H9 (cell line): ENCODE measurements at regions not wholly inside any gene's neighbourhood (a gene's known extent, or its start where the extent isn't known, plus 50 kb on each side); places are given as distances from the start of the nearest gene placed in this dataset.

Experiments used
- DNase-seq: peaks from one replicate; pipeline ENCODE4 v3.0.0-alpha.2; 2017
- H2AFZ ChIP-seq: one replicate; pipeline ENCODE4 v1.6.1; 2013; ENCODE audit warnings: mild to moderate bottlenecking, low read length, control low read depth, moderate library complexity
- H2AK5ac ChIP-seq: 2 replicates; pipeline ENCODE4 v1.6.1; 2013; ENCODE audit warnings: low read length, control low read depth, mixed read lengths; ENCODE audit not compliant: insufficient read length
- H2BK120ac ChIP-seq: one replicate; pipeline ENCODE4 v1.6.1; 2013; ENCODE audit warnings: low read depth, mild to moderate bottlenecking, low read length, control low read depth, inconsistent platforms; ENCODE audit not compliant: poor library complexity, severe bottlenecking
- H2BK12ac ChIP-seq: 2 replicates; pipeline ENCODE4 v1.6.1; 2013; ENCODE audit warnings: low read length, control low read depth, mixed read lengths, low read depth; ENCODE audit not compliant: insufficient read length
- H2BK15ac ChIP-seq: 2 replicates; pipeline ENCODE4 v1.6.1; 2013; ENCODE audit warnings: low read depth, low read length, control low read depth
- H2BK20ac ChIP-seq: one replicate; pipeline ENCODE4 v1.6.1; 2013; ENCODE audit warnings: low read depth, mild to moderate bottlenecking, low read length, control low read depth, inconsistent platforms; ENCODE audit not compliant: poor library complexity, severe bottlenecking
- H2BK5ac ChIP-seq: 2 replicates; pipeline ENCODE4 v1.6.1; 2013; ENCODE audit warnings: low read length, control low read depth, mixed read lengths; ENCODE audit not compliant: insufficient read length
- H3K14ac ChIP-seq: 2 replicates; pipeline ENCODE4 v1.6.1; 2013; ENCODE audit warnings: low read length, control low read depth; ENCODE audit not compliant: insufficient read depth
- H3K18ac ChIP-seq: 2 replicates; pipeline ENCODE4 v1.6.1; 2013; ENCODE audit warnings: low read depth, mild to moderate bottlenecking, mixed read lengths, low read length, control low read depth; ENCODE audit not compliant: insufficient read length
- H3K23ac ChIP-seq: 2 replicates; pipeline ENCODE4 v1.6.1; 2013; ENCODE audit warnings: low read length, control low read depth, mixed read lengths, low read depth; ENCODE audit not compliant: insufficient read length
- H3K23me2 ChIP-seq: 2 replicates; pipeline ENCODE4 v1.6.1; 2013; ENCODE audit warnings: low read depth, mild to moderate bottlenecking, mixed read lengths, low read length, control low read depth; ENCODE audit not compliant: insufficient read length, poor library complexity, severe bottlenecking
- H3K27ac ChIP-seq: 2 replicates; pipeline ENCODE4 v1.5.1; 2013; ENCODE audit warnings: low read length, control low read depth, mixed read lengths, low read depth; ENCODE audit not compliant: insufficient read length
- H3K27me3 ChIP-seq: 2 replicates; pipeline ENCODE4 v1.6.1; 2013; ENCODE audit warnings: low read length, control low read depth, inconsistent platforms; ENCODE audit not compliant: insufficient read depth
- H3K4ac ChIP-seq: 2 replicates; pipeline ENCODE4 v1.6.1; 2013; ENCODE audit warnings: low read depth, mild to moderate bottlenecking, control low read depth, inconsistent platforms, low read length, moderate library complexity
- H3K4me1 ChIP-seq: 2 replicates; pipeline ENCODE4 v1.6.1; 2013; ENCODE audit warnings: low read length, control low read depth, inconsistent platforms; ENCODE audit not compliant: insufficient read depth
- H3K4me2 ChIP-seq: 2 replicates; pipeline ENCODE4 v1.6.1; 2013; ENCODE audit warnings: low read length, control low read depth, mixed read lengths; ENCODE audit not compliant: insufficient read length, insufficient read depth
- H3K56ac ChIP-seq: 2 replicates; pipeline ENCODE4 v1.6.1; 2013; ENCODE audit warnings: low read depth, mild to moderate bottlenecking, mixed read lengths, low read length, control low read depth; ENCODE audit not compliant: insufficient read length
- H3K79me1 ChIP-seq: 2 replicates; pipeline ENCODE4 v1.6.1; 2013; ENCODE audit warnings: low read depth, mild to moderate bottlenecking, moderate library complexity, low read length, control low read depth, inconsistent platforms; ENCODE audit not compliant: insufficient read depth, poor library complexity, severe bottlenecking
- H3K79me2 ChIP-seq: 2 replicates; pipeline ENCODE4 v1.6.1; 2013; ENCODE audit warnings: low read length, control low read depth, inconsistent platforms; ENCODE audit not compliant: insufficient read depth
- H3K9ac ChIP-seq: 2 replicates; pipeline ENCODE4 v1.6.1; 2013; ENCODE audit warnings: low read length, control low read depth, mixed read lengths; ENCODE audit not compliant: insufficient read length; ENCODE audit errors: extremely low read depth
- H3K9me3 ChIP-seq: one replicate; pipeline ENCODE4 v1.6.1; 2013; ENCODE audit warnings: low read depth, low read length, inconsistent platforms; ENCODE audit not compliant: control insufficient read depth
- H3T11ph ChIP-seq: one replicate; pipeline ENCODE4 v1.6.1; 2013; ENCODE audit warnings: mild to moderate bottlenecking, low read length, control low read depth, inconsistent platforms
- H4K20me1 ChIP-seq: one replicate; pipeline ENCODE4 v1.6.1; 2013; ENCODE audit not compliant: control insufficient read depth, insufficient read length, insufficient read depth
- H4K5ac ChIP-seq: 2 replicates; pipeline ENCODE4 v1.6.1; 2013; ENCODE audit warnings: low read depth, mild to moderate bottlenecking, mixed read lengths, low read length, control low read depth; ENCODE audit not compliant: insufficient read length
- H4K8ac ChIP-seq: replicated peaks from 2 replicates; pipeline ENCODE4 v1.6.1; 2013; ENCODE audit warnings: low read length, control low read depth, mixed read lengths, low read depth; ENCODE audit not compliant: insufficient read length
- H4K91ac ChIP-seq: 2 replicates; pipeline ENCODE4 v1.6.1; 2013; ENCODE audit warnings: low read depth, mild to moderate bottlenecking, moderate library complexity, mixed read lengths, low read length, control low read depth; ENCODE audit not compliant: insufficient read length
- H3K27ac Mint-ChIP-seq, 3 experiments: 2 replicates in 2 of 3; 3 replicates in 1 of 3; pipeline ENCODE4 v1.8.0; 2020 to 2021; ENCODE audit warnings: mixed read lengths in 3 of 3, mild to moderate bottlenecking in 1 of 3, moderate library complexity in 1 of 3
- H3K27me3 Mint-ChIP-seq: 2 replicates; pipeline ENCODE4 v1.8.0; 2021; ENCODE audit warnings: low read depth, mild to moderate bottlenecking, moderate library complexity, mixed read lengths
- H3K36me3 Mint-ChIP-seq, 3 experiments: 2 replicates in 2 of 3; 3 replicates in 1 of 3; pipeline ENCODE4 v1.8.0; 2020 to 2021; ENCODE audit warnings: low read depth in 3 of 3, mixed read lengths in 3 of 3; ENCODE audit not compliant: insufficient read depth in 1 of 3
- H3K4me1 Mint-ChIP-seq, 2 experiments: 2 replicates each; pipeline ENCODE4 v1.8.0; 2020; ENCODE audit warnings: mixed read lengths in 2 of 2
- H3K4me3 Mint-ChIP-seq, 2 experiments: 2 replicates in 1 of 2; 3 replicates in 1 of 2; pipeline ENCODE4 v1.8.0; 2020 to 2021; ENCODE audit warnings: mild to moderate bottlenecking in 2 of 2, mixed read lengths in 2 of 2, moderate library complexity in 1 of 2
- H3K9me3 Mint-ChIP-seq, 2 experiments: 2 replicates in 1 of 2; 3 replicates in 1 of 2; pipeline ENCODE4 v1.8.0; 2020; ENCODE audit warnings: mild to moderate bottlenecking in 2 of 2, mixed read lengths in 2 of 2, moderate library complexity in 1 of 2
- CTCF ChIP-seq: fragments of 200-600 bp; sonication (generic); conservative IDR thresholded peaks from 3 replicates; pipeline ENCODE4 v1.8.0; 2021; ENCODE audit warnings: antibody characterized with exemption, mild to moderate bottlenecking

GRCh38 chr2:128969374-128969773 is 650.7 kb upstream of the HS6ST1 start:
- no peak overlapping the region for H3K23ac ChIP-seq
- no peaks in the 10 kb centered on the region for H3K27me3 ChIP-seq
- H2BK5ac ChIP-seq = no peak overlapping the region
- no peak overlapping the region for H3K4me3 Mint-ChIP-seq
- H3K79me2 ChIP-seq = no peaks in the 10 kb centered on the region
- H3K14ac ChIP-seq = no peak overlapping the region
- H2BK120ac ChIP-seq = no peak overlapping the region
- H3K9me3 ChIP-seq = no peaks in the 10 kb centered on the region
- no peak overlapping the region for H3K4ac ChIP-seq
- H3K9ac ChIP-seq = no peak overlapping the region
- H4K5ac ChIP-seq = no peak overlapping the region
- no peaks in the 10 kb centered on the region for H3K4me1 ChIP-seq
- H3K18ac ChIP-seq = no peak overlapping the region
- no peak for DNase-seq
- H3K23me2 ChIP-seq = no peaks in the 10 kb centered on the region
- no peak overlapping the region for H2BK15ac ChIP-seq
- no peak overlapping the region for H3T11ph ChIP-seq
- H4K8ac ChIP-seq = no peak overlapping the region
- no peak overlapping the region for H3K56ac ChIP-seq
- no peaks in the 10 kb centered on the region for H3K4me1 Mint-ChIP-seq
- no peak overlapping the region for H4K91ac ChIP-seq
- no peak for TF ChIP-seq CTCF
- no peaks in the 10 kb centered on the region for H4K20me1 ChIP-seq
- no peak overlapping the region for H2AK5ac ChIP-seq
- peaks cover 4% of the 10 kb centered on the region for H3K27me3 Mint-ChIP-seq
- H3K27ac ChIP-seq = no peak overlapping the region
- no peaks in the 10 kb centered on the region; a peak in 1 of 7 replicates for H3K36me3 Mint-ChIP-seq
- H3K4me2 ChIP-seq = no peak overlapping the region
- no peak overlapping the region for H3K27ac Mint-ChIP-seq
- H3K79me1 ChIP-seq = no peaks in the 10 kb centered on the region
- H3K9me3 Mint-ChIP-seq = peaks cover 4% of the 10 kb centered on the region in 2 experiments; a peak in 3 of 5 replicates
- no peak overlapping the region for H2BK20ac ChIP-seq
- no peak overlapping the region for H2AFZ ChIP-seq
- H2BK12ac ChIP-seq = no peak overlapping the region
